ENCODE measurements at regions not wholly inside any gene's neighbourhood (a gene's known extent, or its start where the extent isn't known, plus 50 kb on each side); places are given as distances from the start of the nearest gene placed in this dataset.
A peak's percentile ranks its signal among the peaks of the same experiment; 100 is the strongest.

DNA sequence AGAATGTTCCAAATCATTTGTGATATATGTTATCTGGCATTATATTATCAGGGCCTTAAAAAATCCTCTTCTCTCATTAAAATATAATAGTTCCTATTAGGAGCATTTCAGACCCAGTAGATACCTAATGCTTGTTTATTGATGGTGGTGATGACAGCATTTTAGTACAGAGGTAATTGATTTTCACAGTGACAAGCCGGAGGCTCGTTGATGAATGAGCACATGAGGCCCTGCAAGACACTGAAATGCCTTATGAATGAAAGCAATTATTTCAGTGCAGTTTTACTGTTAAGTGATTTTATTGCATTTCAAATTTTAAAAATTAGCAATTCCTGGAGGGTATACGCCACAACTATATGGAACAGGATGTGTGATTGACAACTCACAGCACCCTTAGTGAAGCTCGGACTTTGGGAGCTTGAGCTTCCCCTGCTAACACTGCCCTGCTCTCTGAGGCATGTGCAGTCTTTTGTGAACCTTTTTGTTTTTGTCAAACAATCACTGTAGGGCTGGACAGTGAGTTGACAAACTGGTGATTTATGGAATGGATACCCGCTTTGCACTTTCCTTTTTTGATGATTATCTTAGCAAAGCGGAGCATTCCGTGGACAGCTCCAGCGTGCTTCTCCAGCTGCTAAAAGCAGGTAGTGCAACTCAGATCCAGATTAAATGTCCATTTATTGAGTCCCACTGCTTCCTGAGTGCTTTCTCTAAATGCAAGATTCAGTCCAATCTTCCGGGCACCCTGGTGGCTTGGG, 187.0 kb upstream of the ATP10A start:
- TF ChIP-seq, protein P1, sequence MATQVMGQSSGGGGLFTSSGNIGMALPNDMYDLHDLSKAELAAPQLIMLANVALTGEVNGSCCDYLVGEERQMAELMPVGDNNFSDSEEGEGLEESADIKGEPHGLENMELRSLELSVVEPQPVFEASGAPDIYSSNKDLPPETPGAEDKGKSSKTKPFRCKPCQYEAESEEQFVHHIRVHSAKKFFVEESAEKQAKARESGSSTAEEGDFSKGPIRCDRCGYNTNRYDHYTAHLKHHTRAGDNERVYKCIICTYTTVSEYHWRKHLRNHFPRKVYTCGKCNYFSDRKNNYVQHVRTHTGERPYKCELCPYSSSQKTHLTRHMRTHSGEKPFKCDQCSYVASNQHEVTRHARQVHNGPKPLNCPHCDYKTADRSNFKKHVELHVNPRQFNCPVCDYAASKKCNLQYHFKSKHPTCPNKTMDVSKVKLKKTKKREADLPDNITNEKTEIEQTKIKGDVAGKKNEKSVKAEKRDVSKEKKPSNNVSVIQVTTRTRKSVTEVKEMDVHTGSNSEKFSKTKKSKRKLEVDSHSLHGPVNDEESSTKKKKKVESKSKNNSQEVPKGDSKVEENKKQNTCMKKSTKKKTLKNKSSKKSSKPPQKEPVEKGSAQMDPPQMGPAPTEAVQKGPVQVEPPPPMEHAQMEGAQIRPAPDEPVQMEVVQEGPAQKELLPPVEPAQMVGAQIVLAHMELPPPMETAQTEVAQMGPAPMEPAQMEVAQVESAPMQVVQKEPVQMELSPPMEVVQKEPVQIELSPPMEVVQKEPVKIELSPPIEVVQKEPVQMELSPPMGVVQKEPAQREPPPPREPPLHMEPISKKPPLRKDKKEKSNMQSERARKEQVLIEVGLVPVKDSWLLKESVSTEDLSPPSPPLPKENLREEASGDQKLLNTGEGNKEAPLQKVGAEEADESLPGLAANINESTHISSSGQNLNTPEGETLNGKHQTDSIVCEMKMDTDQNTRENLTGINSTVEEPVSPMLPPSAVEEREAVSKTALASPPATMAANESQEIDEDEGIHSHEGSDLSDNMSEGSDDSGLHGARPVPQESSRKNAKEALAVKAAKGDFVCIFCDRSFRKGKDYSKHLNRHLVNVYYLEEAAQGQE (IDR thresholded peaks at IDR 0.05; ENCODE audit: insufficient read depth in 1 of 2, low read depth in 2 of 2, low read length in 2 of 2) = peak in 1 of 2 experiments; percentile 21; a peak in 1 of 4 replicates
- TF ChIP-seq TAF1 (IDR thresholded peaks at IDR 0.05; ENCODE audit: borderline replicate concordance, insufficient read depth, low read length) (no peak), FOXP2 (optimal IDR thresholded peaks at IDR 0.05; ENCODE audit: borderline replicate concordance, extremely low read depth, extremely low read length, insufficient read depth) (no peak), SIN3A (IDR thresholded peaks at IDR 0.05; ENCODE audit: borderline replicate concordance, insufficient read depth, low read length) (no peak), POLR2AphosphoS5 (IDR thresholded peaks at IDR 0.05; ENCODE audit: low read depth, low read length) (no peak)

DNA sequence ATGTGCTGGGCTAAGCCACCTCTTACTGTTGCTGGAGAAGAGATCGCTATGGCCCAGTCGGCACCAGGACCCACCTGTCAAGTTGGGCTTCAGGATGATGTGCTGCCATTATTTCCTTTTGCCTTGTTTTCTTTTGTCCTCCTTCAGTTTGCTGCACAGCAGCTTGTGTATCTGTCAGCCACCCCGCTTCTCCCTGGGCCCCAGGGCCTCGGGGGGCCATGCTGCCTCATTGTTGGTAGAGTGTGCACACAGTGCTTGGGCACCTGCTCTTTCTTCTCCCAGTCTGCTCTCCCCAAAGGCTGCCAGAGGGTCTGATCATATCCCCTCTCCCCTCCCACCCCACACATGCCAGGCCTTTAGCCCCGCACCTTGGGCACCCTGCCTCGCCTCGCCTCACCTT, 185.5 kb upstream of the ATP10A start:
- no peak for TF ChIP-seq POLR2AphosphoS5 (IDR thresholded peaks at IDR 0.05; ENCODE audit: low read depth, low read length)
- TF ChIP-seq, protein P1 (IDR thresholded peaks at IDR 0.05; ENCODE audit: insufficient read depth in 1 of 2, low read depth in 2 of 2, low read length in 2 of 2) = no peak
- TF ChIP-seq FOXP2 (optimal IDR thresholded peaks at IDR 0.05; ENCODE audit: borderline replicate concordance, extremely low read depth, extremely low read length, insufficient read depth) = no peak
- TF ChIP-seq SIN3A (IDR thresholded peaks at IDR 0.05; ENCODE audit: borderline replicate concordance, insufficient read depth, low read length) = no peak
- TF ChIP-seq TAF1 (IDR thresholded peaks at IDR 0.05; ENCODE audit: borderline replicate concordance, insufficient read depth, low read length) = no peak

DNA sequence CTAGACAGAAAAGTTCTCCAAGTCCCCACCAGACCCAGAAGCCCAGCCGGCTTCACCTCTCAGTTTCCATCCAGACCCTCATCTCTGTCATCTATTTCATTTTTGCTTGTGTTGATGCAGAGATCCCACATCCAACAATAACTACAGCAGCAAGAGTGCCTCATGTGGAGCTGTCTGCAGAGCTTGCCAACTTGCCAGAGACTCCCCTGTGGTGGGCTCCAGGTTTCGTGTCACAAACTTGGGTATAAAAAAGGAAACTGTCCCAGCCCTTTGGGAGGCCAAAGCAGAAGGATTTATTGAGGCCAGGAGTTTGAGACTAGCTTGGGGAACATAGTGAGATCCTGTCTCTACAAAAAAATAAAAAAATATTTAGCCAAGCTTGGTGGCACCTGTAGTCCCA, 182.4 kb upstream of the ATP10A start:
- TF ChIP-seq SIN3A (IDR thresholded peaks at IDR 0.05; ENCODE audit: borderline replicate concordance, insufficient read depth, low read length) (no peak), FOXP2 (optimal IDR thresholded peaks at IDR 0.05; ENCODE audit: borderline replicate concordance, extremely low read depth, extremely low read length, insufficient read depth) (no peak), TAF1 (IDR thresholded peaks at IDR 0.05; ENCODE audit: borderline replicate concordance, insufficient read depth, low read length) (no peak), POLR2AphosphoS5 (IDR thresholded peaks at IDR 0.05; ENCODE audit: low read depth, low read length) (no peak)
- TF ChIP-seq, protein P1 (IDR thresholded peaks at IDR 0.05; ENCODE audit: insufficient read depth in 1 of 2, low read depth in 2 of 2, low read length in 2 of 2) = no peak

DNA sequence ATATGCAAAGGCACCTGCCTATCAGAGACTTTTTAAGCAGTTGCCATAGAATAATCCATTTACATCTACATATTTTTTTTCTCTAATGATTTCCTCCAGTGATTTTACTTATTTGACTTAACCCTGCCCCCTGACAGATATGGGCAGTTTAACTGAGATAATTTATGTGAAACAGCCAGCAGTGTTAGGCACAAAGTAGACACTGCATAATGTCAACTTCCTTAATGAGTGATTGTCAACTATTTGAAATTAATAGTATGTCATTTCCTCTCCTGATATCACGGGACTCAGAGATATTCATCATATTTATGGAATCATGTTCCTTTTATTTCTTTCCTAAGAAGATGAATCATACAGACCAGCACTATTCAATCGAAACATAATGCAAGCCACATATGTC, 179.9 kb upstream of the ATP10A start:
- no peak for TF ChIP-seq TAF1 (IDR thresholded peaks at IDR 0.05; ENCODE audit: borderline replicate concordance, insufficient read depth, low read length)
- no peak for TF ChIP-seq POLR2AphosphoS5 (IDR thresholded peaks at IDR 0.05; ENCODE audit: low read depth, low read length)
- TF ChIP-seq, protein P1 (IDR thresholded peaks at IDR 0.05; ENCODE audit: insufficient read depth in 1 of 2, low read depth in 2 of 2, low read length in 2 of 2) = no peak
- no peak for TF ChIP-seq SIN3A (IDR thresholded peaks at IDR 0.05; ENCODE audit: borderline replicate concordance, insufficient read depth, low read length)
- TF ChIP-seq FOXP2 (optimal IDR thresholded peaks at IDR 0.05; ENCODE audit: borderline replicate concordance, extremely low read depth, extremely low read length, insufficient read depth) = no peak
